ENCODE measurements at regions not wholly inside any gene's neighbourhood (a gene's known extent, or its start where the extent isn't known, plus 50 kb on each side); places are given as distances from the start of the nearest gene placed in this dataset.

DNA sequence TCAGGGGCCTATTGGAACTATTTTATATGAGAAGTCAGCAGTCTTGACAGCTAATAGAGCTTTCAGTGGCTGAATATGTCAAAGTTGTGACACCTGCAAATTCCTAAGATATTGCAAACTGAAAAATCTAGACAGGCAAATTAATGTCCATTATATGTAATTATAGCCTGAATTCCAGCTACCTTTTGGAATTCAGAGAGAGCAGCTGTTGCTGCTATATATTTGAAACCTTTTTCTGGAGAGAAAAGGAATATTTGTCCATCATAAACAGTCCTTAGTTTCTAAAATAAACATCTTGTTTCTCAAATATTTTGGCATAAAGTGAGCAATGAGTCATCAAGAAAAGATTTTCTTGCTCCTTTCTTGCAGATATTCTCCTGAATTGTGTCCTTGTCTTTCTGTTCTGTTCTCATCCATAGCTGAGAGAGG is 408.9 kb upstream of the SEMA3D start:
- DNase-seq (ENCODE audit: low spot score in 2 of 2), result no peak
- no peak overlapping the region for H3K4me3 ChIP-seq (ENCODE audit: low read depth, poor library complexity, severe bottlenecking)
- intact Hi-C loops (cut with DNase I; ENCODE audit: low total_unique reads), result no loop called here
- TF ChIP-seq, protein P1, sequence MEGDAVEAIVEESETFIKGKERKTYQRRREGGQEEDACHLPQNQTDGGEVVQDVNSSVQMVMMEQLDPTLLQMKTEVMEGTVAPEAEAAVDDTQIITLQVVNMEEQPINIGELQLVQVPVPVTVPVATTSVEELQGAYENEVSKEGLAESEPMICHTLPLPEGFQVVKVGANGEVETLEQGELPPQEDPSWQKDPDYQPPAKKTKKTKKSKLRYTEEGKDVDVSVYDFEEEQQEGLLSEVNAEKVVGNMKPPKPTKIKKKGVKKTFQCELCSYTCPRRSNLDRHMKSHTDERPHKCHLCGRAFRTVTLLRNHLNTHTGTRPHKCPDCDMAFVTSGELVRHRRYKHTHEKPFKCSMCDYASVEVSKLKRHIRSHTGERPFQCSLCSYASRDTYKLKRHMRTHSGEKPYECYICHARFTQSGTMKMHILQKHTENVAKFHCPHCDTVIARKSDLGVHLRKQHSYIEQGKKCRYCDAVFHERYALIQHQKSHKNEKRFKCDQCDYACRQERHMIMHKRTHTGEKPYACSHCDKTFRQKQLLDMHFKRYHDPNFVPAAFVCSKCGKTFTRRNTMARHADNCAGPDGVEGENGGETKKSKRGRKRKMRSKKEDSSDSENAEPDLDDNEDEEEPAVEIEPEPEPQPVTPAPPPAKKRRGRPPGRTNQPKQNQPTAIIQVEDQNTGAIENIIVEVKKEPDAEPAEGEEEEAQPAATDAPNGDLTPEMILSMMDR (IDR thresholded peaks at IDR 0.05), result no peak
- no peak for TF ChIP-seq POLR2A (IDR thresholded peaks at IDR 0.05)

DNA sequence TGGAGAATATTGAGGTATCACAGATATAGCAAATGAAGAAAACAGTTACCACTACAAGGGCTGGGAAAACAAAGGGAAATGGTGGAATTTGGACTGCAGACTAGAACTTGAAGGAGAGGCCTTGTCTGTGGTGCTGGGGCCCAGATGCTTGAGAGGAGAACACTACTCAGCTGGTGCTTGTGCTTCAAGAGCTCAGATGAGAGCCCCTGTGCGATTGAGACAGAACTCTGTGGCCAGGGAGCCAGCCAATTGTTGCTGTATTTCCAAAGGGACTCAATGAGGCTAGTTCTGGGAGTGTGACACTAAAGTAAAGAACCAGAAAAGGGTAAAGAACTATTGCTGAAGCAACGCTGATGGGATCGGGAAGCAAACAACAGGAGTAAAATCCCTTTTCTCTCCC is 406.5 kb upstream of the SEMA3D start:
- 59 to 92% methylated on average over 3 of the region's 3 CpGs for whole genome bisulfite sequencing, 2 donors
- intact Hi-C loops (cut with DNase I; ENCODE audit: low total_unique reads), result no loop called here
- H3K4me3 ChIP-seq (ENCODE audit: low read depth, poor library complexity, severe bottlenecking), result no peak overlapping the region
- TF ChIP-seq, protein P1 (IDR thresholded peaks at IDR 0.05), result no peak
- no peak for TF ChIP-seq POLR2A (IDR thresholded peaks at IDR 0.05)
- no peak for DNase-seq (ENCODE audit: low spot score in 2 of 2)

DNA sequence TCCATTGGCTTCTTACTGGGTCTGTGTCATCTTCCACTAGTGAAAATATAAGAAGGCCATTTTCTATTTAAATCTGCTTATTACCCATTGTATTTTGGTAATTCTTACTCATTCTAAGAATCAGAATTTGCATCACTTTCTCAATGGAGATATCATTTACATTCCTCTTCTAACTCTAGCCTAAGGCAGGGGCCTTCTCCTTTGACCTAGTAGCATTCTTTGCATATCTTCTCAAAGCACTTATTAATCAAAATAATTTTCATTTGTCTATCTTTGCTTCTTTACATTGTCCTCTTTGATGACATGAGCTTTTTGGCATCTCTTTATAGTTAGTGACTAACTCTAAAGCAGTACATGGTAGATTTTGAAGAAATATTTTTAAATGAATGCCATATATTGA is 400.9 kb upstream of the SEMA3D start:
- no peak overlapping the region for H3K4me3 ChIP-seq (ENCODE audit: low read depth, poor library complexity, severe bottlenecking)
- no peak for DNase-seq (ENCODE audit: low spot score in 2 of 2)
- intact Hi-C loops (cut with DNase I; ENCODE audit: low total_unique reads), result no loop called here
- TF ChIP-seq, protein P1 (IDR thresholded peaks at IDR 0.05), result no peak
- no peak for TF ChIP-seq POLR2A (IDR thresholded peaks at IDR 0.05)

DNA sequence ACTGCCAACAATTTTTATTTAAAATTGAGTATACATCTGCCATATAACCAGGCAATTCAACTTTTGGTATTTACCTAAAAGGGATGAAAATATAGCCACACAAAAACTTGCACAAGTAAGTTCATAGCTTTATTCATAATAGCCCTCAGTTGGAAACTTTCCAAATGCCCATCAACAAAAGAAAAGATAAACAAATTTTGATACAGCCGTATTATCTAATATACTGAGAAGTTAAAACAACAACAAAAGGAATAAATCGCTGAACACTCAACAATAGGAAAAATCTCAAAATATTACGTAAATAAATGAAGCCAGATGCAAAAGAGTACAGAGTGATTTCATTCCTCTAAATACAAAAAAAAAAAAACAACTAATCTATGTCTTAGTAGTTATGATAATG is 399.2 kb upstream of the SEMA3D start:
- no peak overlapping the region for H3K4me3 ChIP-seq (ENCODE audit: low read depth, poor library complexity, severe bottlenecking)
- WGBS, 2 donors, result 41 to 70% methylated on average over 3 of the region's 3 CpGs
- no peak for TF ChIP-seq POLR2A (IDR thresholded peaks at IDR 0.05)
- TF ChIP-seq, protein P1 (IDR thresholded peaks at IDR 0.05), result no peak
- no peak for DNase-seq (ENCODE audit: low spot score in 2 of 2)
- intact Hi-C loops (cut with DNase I; ENCODE audit: low total_unique reads), result no loop called here

DNA sequence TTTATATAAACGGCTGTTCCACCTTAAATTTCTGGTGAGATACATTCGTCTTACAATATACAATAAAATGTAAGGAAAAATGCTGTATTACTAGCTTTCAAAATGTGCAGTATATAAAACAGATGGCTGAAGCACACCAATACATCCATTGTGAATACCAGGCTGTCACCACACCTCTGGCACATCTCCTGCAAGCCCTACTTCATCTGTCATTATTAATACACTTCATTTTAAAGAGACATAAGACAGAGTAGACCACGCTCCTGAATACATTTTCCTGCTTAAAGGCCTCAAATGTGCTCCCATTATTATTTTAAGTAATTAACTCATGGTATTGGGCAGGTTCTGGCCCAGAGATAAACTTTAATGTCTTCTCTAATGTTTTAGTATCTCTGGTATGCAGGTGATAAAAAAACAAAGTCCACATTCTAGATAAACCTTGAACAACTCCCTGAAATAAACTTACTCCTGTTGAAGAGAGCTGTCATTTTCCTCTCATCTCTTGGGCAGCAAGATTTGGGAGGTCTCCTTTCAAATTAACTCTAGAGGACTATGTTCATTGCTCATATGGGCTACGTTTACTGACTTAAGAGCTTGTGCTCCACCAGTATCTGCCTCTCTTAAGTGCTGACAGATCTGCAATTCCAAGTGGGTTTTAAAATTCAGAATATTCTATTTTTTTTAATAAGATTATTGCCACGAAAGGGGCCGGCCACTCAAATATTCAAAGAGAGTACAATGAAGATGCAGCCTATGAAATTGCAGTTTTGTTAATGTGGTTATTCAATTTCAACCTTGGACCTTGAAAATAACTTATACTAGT is 396.5 kb upstream of the SEMA3D start:
- H3K4me3 ChIP-seq (ENCODE audit: low read depth, poor library complexity, severe bottlenecking), result no peak overlapping the region
- TF ChIP-seq, protein P1 (IDR thresholded peaks at IDR 0.05), result no peak
- no peak for TF ChIP-seq POLR2A (IDR thresholded peaks at IDR 0.05)
- WGBS, 2 donors, result 81 to 83% methylated on average over 6 of the region's 6 CpGs
- intact Hi-C loops (cut with DNase I; ENCODE audit: low total_unique reads), result no loop called here
- DNase-seq (ENCODE audit: low spot score in 2 of 2), result no peak

DNA sequence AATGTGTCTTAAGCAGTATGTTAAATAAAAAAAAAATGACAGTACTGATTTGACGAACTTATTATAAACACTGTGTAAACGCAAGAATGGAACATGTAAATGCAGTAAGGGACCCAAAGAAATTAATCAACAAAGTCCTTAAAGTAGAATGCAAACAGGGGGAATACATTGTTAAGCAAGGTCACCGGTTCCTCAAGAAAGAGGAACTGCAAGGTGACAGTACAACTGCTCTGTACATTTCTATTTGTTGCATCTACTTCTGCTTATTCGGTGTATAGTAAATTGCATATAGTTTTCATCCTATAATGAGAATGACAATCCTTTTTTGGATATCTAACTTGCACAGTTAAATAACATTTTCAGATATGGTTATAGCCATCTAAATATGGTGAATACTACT is 387.0 kb upstream of the SEMA3D start:
- no peak for DNase-seq (ENCODE audit: low spot score in 2 of 2)
- TF ChIP-seq POLR2A (IDR thresholded peaks at IDR 0.05), result no peak
- TF ChIP-seq, protein P1 (IDR thresholded peaks at IDR 0.05), result no peak
- intact Hi-C loops (cut with DNase I; ENCODE audit: low total_unique reads), result no loop called here
- no peak overlapping the region for H3K4me3 ChIP-seq (ENCODE audit: low read depth, poor library complexity, severe bottlenecking)
- WGBS, 2 donors, result 81 to 82% methylated on average over 4 of the region's 4 CpGs

Data from lower leg skin (tissue), 4 donors.